HG02938 (cell line): ENCODE measurements at regions not wholly inside any gene's neighbourhood (a gene's known extent, or its start where the extent isn't known, plus 50 kb on each side); places are given as distances from the start of the nearest gene placed in this dataset.
"Not testable (repeated sequence)": the region's sequence is repeated elsewhere in the genome, so short reads cannot be mapped to it uniquely, and the experiment has no call there.

Experiments used
- ATAC-seq: cut with Tn5 transposase; IDR thresholded peaks from one replicate; pipeline ENCODE4 v1.9.1; 2021; ENCODE audit warnings: mild to moderate bottlenecking, moderate library complexity; ENCODE audit not compliant: unreplicated experiment

DNA sequence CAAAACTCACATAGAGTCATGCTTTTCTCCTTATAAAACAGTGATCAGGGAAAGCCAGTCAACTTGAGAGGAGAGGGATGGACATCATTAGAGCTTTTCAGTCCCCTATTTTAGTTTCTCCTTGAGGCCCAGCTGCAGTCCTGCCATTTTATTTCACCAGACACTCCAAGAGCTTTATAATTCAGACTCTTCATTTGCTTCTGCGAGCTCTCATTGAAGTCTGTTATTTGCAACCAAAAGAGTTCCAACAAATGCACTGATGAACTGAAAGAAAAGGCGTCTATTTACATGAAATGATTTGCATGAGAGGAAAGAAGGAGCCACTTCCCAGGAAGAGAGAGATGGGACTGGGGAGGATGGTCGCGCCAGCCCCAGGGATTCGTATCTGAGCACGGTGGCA is 86.8 kb downstream of the NDUFA12 start:
- ATAC-seq = no peak

DNA sequence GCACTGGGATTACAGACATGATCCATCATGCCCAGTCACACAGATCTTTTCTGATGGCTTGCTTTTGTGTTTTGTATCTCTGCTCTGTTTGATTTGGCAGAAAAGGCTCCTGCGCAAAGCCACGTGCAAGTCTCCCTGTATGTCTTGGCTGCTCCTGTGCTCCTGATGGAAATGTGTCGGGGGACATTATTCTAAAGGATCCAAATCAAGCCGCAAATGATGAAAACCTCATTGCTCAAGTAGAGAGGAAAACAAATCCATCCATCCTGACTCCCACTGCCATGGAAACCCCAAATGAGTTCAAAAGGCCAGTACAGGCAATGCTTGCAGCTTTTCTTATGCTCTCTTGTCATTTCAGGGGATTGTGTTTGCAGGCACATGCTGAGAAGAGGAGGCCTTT is 93.8 kb downstream of the NDUFA12 start:
- ATAC-seq = no peak

DNA sequence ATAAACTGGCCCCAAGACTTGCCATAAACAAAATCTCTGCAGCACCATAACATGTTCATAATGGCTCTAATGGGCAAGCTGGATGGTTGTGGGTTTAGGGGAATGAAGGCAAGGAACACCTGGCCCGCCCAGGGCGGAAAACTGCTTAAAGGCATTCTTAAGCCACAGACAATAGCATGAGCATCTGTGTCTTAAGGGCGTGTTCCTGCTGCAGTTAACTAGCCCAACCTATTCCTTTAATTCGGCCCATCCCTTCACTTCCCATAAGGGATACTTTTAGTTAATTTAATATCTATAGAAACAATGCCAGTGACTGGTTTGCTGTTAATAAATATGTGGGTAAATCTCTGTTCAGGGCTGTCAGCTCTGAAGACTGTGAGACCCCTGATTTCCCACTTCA is 97.7 kb downstream of the NDUFA12 start:
- ATAC-seq = not testable (repeated sequence)

DNA sequence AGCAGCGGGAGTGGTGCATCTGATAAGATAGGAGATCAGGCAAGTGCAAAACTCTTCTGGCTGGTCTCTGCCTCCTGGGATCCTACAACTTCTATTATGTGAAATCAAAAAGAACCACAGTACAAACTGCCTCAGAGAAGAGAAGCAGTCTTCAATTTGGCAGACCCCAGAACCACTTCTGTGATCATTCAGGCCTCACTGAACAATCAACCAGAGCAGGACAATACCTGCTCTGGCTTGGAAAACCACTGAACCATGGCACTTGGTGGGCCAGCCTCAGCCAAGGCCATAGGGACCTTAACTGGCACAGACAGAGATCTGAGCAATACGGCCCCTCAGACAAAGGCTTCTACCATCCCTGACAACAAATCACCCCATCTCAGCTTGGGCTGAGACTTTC is 103.0 kb downstream of the NDUFA12 start:
- no peak for ATAC-seq

DNA sequence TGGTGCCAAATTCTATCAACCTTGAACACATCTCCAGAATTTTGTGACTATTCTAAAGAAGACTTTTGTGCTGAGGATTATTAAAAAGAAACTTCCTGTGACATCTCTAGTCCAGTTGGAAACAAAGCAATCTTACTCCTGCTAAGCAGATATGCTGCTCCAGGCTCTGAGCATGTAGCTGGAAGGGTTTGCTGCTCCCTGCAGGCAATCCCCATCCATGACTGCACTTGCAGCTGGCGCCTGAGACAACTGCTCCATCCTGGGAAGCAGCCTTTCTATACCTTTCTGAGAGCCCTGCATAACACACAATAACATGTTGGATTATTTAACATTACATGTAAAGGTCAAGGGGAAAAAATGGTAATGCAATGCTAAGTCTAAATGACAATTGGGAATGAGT is 105.1 kb downstream of the NDUFA12 start:
- ATAC-seq = no peak

DNA sequence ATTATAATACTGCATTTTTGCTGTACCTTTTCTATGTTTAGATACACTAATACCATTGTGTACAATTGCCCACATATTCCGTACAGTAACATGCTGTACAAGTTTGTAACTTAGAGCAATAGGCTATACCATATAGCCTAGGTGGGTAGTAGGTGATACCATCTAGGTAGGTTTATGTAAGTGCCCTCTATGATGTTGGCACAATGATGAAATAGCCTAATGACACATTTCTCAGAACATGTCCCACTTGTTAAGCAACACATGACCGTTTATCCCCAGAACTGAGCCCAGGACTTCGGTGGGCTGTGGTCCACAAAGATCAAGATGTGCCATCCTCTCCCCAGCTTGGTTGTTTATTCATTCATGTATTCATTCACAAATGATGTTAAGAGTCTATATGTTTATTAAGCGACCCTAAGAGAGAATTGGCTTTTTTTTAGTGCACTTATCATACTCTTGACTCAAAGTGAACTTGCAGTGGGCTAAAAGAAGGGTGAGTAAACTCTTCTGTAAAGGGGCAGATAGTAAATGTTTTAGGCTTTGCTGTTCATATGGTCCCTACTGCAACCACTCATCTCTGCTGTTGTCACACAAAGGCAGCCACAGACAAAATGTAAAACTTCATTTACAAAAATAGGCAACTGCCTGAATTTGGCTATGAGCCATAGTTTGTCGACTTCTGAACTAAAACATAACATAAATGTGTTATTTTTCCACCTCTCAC is 110.8 kb downstream of the NDUFA12 start:
- ATAC-seq = no peak

DNA sequence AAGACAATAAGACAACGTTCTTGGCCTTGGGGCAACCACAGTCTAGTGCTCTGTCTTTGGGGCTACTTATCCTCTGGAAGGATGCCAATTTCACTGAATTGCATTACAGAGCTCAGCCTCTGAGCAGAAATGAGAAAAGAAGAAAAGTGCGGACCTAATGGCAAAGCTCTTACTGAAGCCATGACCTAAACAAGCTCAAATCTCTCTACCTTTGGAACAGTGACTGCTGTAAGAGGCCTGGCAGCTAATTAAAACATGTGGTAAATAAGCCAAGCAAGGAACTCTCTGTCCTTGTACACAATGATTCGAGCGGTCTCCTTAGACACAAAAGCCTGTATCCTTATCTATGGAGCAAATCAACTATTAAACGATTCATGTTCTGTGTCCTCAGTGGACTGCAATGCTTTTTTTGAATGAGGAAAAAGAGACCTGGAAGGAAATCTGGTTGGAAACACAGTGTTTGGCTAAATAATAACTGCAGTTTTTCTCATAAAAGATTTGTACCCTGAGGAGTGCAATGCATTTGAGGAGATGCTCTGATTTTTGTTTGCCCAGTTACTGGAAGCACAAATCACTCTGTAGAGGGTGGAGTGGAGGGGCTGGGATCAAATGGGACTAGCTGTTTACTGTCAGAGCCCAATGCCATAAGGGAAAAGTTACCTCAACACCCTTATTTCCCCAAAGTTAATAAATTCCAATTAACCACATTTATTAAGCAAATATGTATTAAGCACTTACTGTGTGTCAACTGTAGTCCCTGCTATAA is 113.9 kb downstream of the NDUFA12 start:
- no peak for ATAC-seq

DNA sequence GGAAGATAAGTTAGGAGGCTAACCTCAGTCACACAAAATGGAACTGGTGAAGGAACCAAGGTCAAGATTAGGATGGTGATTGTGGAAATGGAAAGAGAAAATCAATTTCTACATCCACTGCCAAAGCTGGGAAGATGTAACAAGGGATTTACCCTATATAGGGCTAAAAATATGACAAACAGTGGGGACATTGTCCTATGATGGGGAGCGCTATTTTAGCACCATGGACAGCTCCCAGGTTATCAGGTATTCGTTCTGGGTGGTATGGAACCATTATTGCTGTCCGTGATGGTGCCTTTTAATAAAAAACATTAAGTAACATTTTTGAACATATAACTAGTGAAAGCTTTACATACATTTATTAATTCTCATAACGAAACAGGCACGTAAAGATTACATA is 124.0 kb downstream of the NDUFA12 start:
- ATAC-seq = no peak

DNA sequence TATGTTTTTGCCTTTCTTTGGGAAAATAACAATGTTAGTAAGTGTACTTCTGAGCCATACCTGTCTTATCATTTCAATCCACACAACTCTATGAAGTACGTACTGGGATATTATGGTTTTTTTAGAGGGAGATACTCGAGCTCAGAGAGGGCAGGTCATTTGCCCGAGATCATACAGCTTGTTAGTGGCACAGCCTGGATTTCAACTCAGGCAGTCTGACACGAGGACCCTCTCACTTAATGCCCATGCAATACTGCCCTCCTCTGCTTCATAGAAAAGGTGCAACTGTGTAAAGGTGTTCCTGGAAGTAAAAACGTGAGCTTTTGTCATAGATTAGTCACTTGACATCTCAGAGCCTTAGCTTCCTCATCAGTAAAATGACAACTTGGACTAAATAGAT is 128.0 kb downstream of the NDUFA12 start:
- peak; percentile 42 for ATAC-seq

DNA sequence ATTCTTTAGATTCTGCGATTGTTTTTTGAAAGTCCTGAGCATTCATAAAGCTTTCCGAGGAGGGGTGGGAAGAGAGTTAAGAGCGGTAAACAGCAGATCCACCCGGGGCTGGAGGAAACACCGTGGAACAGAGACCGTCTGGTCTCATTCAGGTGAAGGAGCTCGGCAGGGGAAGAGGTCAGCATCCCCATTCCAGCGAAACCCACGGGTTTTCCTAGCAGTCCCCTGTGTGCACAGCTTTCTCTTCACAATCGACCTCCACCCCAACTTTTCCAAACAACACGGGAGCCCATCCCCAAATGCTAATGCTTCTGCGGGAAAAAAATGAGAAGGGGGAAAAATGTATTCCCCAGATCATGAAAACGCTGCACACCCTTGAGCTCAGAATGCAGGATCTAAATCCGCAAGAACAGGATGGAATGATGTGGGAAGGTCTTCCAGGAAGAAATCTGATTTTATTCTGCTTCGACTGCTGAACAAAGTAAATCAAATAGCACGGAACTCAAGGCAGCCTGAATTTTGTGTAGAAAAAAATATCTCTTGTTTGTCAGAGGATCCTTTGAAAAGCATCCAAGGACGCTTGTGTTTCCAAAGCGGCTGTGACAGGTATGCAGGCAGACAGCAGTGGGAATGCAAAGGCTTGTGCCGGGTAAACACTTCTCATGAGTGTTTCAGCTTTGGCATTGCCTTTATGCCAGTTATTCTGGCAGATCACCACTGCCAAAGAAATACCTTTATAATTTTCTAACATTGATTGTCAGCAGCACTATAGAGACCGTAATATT is 128.8 kb downstream of the NDUFA12 start:
- no peak for ATAC-seq

DNA sequence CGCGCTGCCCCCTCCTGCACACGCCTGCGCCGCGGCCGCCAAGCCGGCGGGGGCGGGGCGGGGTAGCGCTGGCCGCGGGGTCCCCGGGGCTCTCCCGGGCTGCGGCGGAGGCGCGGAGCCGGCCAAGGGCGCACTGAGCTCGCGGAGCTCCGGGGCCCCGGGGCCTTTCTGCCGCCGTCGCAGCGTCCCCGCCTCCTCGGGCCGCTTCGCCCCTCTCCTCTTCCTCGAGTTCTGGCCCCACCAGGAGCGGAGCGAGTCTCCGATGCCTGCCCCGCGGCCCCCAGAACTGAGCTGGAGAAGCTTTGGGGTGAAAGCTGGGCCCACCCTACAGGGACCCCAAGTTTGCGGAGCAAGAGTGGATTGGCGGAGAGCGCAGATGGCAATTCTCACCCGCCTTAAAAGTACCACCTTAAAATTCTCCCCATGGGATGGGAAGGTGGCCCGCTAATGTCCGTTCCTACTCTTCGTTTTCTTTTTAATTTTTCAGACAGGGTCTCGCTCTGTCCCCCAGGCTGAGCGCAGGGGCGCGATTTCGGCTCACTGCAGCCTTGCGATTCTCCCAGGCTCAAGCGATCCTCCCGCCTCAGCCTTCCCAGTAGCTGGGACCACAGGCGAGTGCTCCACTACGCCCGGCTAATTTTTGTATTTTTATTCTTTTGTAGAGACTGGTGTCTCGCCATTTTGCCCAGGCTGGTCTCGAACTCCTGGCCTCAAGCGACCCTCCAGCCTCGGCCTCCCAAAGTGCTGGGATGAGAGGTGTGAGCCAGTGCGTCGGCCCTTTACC is 129.6 kb downstream of the NDUFA12 start:
- no peak for ATAC-seq

DNA sequence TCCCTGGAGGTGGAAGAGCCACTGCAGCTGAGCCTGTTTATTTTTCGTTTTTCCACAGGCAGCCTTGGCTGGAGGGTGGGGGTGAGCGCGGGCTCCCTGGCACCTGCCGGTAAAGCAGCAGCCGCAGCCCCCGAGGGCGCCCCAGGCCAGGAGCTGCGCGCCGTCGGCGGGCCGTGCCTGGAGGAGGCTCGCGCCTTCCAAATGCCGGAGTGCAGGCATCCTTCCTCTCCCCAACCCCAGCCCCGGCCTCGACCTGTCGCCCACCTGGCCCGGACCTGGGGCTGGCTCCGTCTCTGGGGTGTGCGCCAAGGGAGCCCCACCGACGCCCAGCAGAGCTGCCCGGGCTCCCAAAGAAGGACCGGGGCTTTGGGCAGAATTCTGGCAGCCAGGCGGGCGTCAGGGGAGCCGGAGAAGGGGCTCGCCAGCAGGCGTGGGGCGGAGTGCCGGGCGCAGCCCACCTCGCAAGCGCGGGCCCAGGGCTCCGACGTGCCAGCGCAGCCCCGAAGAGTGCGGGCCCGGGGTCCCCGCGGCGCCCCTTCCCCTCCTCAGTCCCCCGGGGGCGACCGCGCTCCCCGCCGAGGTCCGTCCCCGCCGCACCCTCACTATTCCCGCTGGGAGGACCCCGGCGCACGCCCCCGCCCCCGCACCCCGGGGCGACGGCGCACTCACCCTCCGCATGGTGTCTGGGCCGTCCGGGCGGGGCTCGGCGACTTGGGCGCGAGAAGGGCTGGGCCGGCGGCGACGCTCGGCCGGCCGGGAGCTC is 130.3 kb downstream of the NDUFA12 start:
- peak; percentile 54 for ATAC-seq

DNA sequence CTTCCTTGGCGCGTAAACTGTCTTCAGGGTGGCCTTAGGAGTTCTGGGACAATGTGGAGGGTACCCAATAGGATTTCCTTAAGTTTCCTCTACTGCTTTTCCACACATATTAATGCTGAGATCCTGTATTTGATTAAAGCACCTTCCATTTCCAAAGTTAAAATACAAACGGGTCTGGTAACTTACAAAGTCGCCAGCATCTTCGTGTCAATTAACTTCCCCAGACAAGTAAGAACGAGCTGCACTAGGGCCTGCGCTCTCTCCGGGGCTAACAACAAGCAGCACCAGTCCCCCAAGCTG is 130.9 kb downstream of the NDUFA12 start:
- no peak for ATAC-seq

DNA sequence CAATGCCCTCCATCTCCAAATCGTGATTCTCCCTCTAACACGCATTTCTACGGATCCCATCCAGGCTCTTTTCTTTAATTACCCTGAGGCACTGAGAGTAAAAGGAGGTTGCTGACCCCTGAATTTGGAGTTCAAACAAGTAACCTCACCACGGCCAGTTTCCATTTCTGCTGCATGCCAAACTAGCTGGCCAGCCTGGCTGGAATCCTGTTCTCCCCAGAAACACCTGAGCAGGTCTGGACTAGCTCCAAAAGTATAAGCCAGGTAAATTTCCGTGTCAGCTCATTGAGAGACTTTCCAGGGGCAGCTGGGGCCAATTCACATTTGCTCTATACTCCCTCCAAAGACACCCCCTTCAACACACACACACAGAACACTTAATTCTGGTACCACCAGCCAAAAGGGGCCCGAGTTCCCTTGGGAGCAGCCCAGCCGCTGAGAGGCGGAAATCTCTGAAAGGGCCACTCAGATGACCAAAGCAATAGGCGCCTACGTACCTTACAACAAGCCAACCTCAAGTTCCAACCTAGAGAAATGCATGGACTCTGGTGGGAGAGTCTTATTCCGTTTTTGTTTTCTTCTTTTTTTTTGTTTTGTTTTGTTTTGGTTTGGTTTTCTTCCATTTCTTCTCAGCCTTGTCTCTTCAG is 131.4 kb downstream of the NDUFA12 start:
- no peak for ATAC-seq

DNA sequence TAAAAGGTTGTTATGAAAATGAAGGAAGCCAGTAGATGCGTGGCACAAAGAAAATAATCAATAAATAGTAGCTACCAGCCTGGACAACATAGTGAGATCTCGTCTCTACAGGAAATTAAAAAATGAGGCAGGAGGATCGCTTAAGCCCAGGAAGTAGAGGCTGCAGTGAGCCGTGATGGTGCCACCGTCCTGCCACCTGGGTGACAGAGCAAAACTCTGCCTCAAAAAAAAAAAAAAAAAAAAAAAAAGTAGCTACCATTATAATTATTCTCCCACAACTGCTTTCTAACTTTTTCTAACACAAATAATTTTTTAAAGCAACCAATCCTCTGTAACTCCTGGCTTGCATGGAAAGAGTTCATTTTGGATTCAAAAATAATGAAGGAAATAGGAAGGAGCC is 133.0 kb downstream of the NDUFA12 start:
- no peak for ATAC-seq

DNA sequence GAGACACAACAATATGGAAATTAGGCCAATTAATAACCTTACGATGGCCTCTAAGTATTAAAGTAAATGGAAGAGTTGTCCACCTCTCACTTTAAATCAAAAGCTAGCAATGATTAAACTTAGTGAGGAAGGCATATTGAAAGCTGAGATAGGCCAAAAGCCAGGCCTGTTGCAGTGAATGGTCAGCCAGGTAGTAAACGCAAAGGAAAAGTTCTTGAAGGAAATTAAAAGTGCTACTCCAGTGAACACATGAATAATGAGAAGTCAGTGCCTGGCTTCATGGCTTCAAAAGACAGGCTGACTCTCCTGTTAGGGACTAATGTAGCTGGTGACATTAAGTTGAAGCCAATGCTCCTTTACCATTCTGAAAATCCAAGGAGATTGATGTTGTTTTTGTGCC is 135.3 kb downstream of the NDUFA12 start:
- ATAC-seq = no peak

DNA sequence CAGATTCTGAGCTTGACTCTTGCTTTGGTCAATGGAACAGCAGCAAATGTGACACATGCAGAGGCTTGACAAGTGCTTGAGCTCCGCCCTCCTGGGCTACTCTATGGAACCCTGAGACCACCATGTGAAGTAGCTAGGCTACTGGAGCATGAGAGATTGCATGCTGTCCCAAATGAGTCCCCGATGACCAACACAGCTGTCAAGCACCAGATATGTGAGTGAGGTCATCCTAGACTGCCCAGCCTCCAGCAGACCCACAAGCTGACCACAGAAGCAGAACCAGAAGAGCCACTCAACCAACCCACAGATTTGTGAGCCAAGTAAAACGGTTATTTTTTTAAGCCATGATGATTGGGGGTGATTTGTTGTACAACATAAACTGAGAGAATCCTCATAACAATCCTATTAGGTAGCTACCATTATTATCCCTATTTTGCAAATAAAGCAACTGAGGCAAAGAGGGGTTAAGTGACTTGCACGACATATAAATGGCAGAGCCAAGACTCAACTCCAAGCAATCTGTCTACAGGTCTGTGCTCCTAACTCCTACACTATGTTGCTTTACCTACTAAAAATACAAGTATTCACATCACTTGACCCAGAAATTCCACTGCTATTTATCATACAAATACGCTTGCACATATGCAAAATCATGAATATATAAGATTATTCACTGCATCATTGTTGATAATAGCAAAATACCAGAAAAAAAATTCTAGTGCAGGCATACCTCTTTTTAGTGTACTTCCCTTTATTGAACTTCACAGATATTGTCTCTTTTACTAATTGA is 136.2 kb downstream of the NDUFA12 start:
- ATAC-seq = no peak

DNA sequence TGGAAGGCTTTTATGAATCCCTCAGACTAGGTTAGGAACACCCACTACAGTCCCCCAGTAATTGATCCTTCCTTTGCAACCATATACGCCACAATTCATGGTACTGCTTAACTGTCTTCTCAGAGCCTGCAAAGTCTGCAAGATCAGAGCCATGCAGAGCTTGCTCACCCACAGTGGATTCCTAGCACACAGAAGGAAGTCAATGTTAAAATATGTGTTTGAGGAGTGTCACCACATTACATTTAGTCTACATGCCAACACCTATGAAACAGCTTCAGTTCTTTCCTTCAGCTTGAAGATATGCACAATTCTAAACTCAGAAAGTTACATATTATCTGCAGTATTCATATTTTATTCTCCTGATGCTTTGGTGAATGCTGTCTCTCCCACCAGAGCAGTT is 138.5 kb downstream of the NDUFA12 start:
- no peak for ATAC-seq

DNA sequence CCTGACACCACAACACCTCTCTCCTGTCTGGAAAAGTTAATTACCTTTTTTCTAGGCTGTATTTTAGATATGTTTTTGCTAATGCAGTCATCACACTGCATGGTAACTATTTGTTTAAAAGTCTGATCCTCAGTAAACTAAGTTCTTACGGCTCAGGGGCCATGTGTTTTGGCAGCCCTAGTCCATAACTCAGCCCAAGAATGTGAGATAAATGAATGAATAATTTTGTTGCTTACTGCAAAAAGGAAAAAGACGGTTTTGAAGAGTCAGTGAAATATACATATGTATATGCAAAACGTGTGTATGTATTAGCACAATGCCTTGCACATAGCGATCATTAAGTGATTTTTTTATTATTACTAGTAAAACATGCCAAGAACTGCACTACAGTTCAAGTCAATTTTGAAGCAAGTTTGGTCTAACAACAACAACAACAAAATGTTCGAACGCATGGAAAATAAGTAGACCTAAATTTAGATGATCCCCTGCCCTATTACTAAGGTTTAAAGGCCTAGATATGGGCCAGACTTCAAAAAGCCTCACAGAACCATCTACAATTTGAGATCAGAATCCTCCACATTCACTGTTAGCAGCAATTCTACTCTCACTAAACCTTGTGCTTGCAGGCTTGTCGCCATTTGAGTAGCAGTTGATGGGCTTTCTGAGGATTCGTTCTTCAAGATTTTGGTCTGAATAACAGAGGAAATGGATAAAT is 140.0 kb downstream of the NDUFA12 start:
- ATAC-seq = no peak
